ENCODE measurements at regions not wholly inside any gene's neighbourhood (a gene's known extent, or its start where the extent isn't known, plus 50 kb on each side); places are given as distances from the start of the nearest gene placed in this dataset.

- no peak for DNase-seq (ENCODE audit: low read depth in 1 of 2, low spot score in 1 of 2)
These were observed 50.5 kb upstream of the PRDM1 start for GRCh38 chr6:106035655-106036054.

- no peak for DNase-seq (ENCODE audit: low read depth in 1 of 2, low spot score in 1 of 2)
These were observed 52.3 kb upstream of the PRDM1 start for GRCh38 chr6:106033806-106034205.

DNA sequence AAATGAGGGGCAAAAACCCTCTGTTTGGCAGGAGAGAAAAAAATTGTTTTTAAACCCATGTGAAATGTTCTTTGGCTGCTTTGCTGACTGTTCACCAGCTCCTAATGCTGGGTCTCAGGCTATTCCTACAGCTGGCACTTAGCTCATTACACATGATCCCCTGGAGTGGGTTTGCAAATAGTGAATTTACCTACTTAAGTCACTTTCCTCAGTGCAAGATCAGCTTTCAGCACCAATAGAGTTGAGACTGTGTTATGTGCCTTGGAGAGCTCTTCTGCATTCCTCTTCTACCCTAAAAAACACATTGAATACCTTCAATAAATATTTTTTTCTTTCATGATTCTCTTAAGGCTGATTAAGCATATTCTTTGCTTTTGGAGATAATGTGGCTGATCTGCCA is 58.4 kb upstream of the PRDM1 start:
- no peak for DNase-seq (ENCODE audit: low read depth in 1 of 2, low spot score in 1 of 2)

- no peak for DNase-seq (ENCODE audit: low read depth in 1 of 2, low spot score in 1 of 2)
These were observed 59.1 kb upstream of the PRDM1 start for GRCh38 chr6:106026748-106027715.

GRCh38 chr6:106025655-106026054 is 60.5 kb upstream of the PRDM1 start:
- no peak for DNase-seq (ENCODE audit: low read depth in 1 of 2, low spot score in 1 of 2)

GRCh38 chr6:106022801-106023200 is 63.3 kb upstream of the PRDM1 start:
- no peak for DNase-seq (ENCODE audit: low read depth in 1 of 2, low spot score in 1 of 2)

DNA sequence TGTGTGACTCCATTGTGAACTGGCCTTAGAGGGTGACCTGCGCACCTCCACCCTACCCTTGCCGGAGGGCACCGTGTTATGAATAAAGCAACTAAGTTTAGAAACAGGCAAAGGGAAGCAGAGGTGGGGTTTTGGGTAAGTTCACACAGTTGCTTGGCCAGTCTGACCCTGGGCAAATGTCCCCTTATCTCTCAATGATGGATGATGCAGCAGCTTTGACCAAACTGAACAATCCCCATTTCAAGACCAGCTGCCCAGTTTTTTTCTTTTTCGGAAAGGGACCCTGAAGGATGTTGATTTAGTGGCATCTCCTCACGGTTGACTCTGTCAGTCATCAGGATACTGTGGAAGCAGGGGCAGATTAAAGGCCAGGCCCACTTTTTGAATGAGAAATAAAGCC is 68.7 kb upstream of the PRDM1 start:
- DNase-seq (ENCODE audit: low read depth in 1 of 2, low spot score in 1 of 2) = no peak

DNA sequence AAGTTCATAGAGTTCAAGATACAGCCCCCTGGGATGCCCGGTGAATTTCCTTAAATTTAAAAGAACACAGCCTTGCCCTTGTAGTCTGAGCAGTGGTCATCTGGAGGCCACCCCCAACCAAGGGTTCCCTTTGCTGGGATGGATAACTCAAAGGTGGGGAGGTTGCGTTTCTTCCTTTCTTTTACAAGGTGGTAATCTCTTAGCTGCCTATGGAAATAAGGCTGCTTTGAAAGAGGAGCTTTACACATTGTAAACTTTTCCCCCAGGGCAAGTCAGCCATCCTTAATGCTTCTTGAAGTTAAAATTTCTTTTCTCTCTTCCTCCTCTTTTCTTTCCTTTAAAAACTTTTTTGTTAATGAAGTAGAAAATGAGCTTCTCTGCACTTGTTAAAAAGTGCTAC is 71.2 kb upstream of the PRDM1 start:
- no peak for DNase-seq (ENCODE audit: low read depth in 1 of 2, low spot score in 1 of 2)

- no peak for DNase-seq (ENCODE audit: low read depth in 1 of 2, low spot score in 1 of 2)
These were observed 74.7 kb upstream of the PRDM1 start for GRCh38 chr6:106011476-106011875.

DNA sequence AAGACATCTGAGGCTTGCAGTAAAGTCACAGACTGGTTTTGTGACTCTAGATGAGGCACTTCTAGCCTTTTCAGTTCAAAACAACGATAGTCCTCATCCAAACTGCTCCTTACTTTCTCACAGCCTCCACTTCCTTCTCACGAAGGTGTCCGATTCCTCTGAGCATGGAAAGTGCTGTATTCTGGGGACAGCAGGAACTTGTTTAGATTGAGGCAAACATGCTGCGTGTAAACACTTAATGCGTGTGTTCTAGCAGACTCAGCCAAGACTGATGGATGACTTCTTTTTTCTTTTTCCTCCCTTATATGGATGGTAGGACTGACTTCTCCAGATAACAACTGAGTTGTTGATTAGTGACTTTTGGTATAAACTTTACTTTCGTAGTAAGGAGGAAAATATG is 80.2 kb upstream of the PRDM1 start:
- no peak for DNase-seq (ENCODE audit: low read depth in 1 of 2, low spot score in 1 of 2)

DNA sequence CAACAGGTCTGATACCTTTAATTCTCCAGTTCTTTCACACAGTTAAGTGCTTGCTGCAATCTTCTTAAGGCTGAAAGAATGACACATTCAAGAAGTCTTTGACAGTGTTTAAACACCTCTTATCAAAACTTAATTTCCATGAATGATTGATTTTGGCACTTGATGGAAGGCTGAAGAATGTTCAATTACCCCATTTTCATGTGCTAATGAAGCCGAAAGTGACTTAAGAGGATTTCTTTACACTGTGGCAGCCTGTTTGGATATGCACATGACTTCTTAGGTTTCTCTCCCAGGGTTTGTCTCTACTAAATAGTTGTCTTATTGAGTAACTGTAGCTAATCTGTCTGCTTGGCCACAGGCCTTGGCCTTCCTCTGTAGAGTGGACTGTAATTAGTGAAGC is 81.1 kb upstream of the PRDM1 start:
- DNase-seq (ENCODE audit: low read depth in 1 of 2, low spot score in 1 of 2) = no peak

- no peak for DNase-seq (ENCODE audit: low read depth in 1 of 2, low spot score in 1 of 2)
These were observed 82.7 kb upstream of the PRDM1 start for GRCh38 chr6:106003268-106003987.

DNA sequence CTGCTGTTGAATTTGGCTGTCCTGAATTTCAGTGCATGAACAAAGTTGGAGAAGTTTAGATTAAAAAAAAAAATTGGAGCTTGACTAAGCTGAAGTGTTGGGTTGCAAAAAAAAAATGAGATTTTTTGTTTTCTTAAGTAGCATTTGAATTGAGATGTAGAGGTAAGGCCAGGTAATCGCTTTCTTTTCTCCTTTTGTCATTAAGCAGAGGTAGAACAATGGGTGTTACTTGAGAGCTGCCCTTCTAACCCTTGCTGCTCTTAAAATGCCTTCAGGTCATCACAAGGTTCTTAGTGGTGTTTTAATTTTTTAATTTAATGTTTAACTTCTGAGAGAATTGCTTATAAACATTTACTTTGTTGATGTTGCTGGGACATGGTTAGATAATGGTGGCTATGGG is 84.1 kb upstream of the PRDM1 start:
- DNase-seq (ENCODE audit: low read depth in 1 of 2, low spot score in 1 of 2) = no peak

DNA sequence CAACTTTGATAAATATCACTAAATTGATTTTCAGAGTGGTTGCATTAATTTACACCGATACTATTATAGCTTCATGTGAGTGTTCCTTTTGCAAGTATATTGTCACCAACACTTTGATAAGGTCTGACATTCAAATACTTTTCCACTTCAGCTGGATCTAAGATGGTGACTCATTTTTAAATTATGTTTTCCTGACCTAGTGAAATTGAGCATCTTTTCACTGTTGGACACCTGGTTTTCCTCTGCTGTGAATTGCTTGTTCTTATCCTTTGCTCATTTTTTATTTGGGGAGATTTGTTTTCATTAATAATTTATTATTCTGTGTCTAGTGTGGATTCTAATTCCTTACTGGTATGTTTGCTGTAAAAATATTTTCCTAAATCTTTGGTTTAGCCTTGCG is 85.2 kb upstream of the PRDM1 start:
- no peak for DNase-seq (ENCODE audit: low read depth in 1 of 2, low spot score in 1 of 2)

- no peak for DNase-seq (ENCODE audit: low read depth in 1 of 2, low spot score in 1 of 2)
These were observed 88.7 kb upstream of the PRDM1 start for GRCh38 chr6:105997482-105997881.

DNA sequence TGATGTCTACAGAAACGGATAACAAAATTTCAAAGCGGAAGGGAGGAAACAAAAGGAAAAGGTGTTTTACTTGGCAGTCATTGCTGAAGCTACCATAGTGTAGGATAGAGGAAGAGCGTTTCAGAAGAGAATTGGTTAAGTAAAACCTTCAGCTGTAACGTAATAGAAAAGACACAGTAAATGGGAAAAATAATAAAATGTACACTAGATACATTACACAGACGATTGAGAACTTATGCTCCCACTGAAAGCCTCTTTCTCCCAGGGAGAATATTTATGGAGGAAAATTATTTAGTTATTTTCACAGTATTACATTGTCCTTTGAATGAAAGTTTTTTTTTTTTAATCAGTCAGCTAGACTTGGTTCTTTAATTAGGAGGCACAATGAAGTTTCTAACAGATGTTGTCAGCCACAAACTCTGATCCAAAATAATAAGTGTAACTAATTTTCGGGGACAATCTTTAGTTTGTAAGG is 90.7 kb upstream of the PRDM1 start:
- no peak for DNase-seq (ENCODE audit: low read depth in 1 of 2, low spot score in 1 of 2)

- DNase-seq (ENCODE audit: low read depth in 1 of 2, low spot score in 1 of 2) = peak in 1 of 2 donors; percentile 30
These were observed 91.3 kb upstream of the PRDM1 start for GRCh38 chr6:105994591-105995390.

DNA sequence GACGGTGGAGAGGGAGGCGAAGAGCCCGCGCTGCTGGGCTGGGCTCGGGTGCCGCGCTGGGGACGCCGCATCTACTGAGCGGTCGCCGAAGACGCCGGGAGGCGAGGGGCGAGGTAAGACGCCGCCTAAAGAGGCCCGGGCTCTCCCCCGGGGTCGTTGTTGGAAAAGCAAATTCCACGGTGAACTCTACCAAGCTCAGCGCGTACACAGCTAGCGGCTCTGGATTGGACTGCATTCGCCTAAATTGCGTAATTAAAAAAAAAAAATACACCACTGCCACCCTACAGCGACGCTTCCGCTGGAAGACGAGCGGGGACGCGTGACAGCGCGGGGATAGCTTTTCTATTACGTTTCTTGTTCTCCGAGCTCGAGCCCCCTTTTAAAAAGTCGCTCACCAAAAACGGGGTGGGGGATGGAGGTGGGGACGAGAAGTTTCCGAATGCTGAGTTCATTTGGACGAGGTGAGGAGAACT is 92.0 kb upstream of the PRDM1 start:
- DNase-seq (ENCODE audit: low read depth in 1 of 2, low spot score in 1 of 2) = peak in 1 of 2 donors; percentile 32

DNA sequence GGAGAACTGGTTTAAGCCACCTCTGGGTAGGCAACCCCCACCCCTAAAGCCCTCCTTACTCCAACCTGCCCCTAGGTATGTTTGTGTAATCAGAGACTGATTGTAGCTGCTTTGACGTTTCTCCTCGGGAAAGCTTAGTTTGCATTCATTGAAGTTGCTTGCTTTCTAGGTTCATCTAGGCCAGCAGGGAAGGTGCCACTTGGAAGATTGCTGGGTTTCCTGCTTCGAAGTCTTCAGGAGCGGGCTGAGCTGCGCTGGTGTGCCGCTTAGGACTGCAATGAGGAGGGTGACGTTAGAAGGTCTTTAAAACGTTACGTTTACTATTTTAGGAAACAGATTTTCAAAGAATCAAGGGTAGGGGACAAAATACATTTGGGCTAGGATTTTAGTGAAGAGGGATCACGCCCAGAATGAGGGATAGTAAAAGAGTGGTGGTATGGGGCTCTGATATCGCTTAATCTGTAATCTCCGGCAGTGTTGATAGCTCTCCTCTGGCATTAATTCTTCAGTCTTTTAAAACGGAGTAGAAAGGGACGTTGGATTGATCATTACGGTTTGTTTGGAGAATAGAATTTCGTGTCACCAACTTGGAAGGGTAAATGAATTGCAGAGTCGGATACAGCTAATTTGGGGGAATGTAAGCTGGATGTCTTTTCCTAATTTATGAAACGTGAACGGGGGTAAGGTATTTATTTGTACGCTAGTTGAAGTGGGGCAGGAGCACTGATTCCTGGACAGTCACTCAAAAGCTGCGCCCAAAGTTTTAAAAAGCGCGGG is 92.6 kb upstream of the PRDM1 start:
- DNase-seq (ENCODE audit: low read depth in 1 of 2, low spot score in 1 of 2) = no peak

DNA sequence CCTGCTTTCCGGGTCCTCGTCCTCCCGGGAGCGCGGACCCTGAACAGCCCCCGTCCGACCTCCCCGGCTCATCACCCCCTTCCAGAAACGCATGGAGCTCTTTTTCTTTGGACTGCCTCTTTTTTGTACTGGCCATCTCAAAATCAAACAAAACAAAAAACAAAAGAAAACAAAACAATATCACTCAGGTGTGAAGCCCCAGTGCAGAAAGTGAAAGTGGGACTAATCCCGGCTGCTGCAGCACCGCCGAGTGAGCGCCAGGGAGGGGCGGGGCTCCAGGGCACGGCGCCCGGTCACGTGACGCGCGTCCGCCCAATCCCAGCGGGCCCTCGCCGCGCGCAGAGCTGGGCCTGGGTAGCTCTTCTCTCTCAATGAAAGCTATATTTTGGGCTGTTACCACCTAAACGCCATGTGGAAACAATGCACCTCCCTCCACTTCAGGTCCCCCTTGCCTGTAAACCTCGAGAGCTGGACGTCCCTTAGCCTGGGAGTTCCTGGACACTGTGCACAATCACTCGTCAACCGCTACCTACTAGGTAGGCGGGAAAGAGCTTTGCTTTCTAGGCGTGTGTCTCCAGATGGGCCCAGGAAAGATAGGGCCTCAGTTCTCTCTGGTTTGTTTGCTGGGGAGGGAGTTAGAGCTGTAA is 93.7 kb upstream of the PRDM1 start:
- peak; percentile 75 to 79 for DNase-seq (ENCODE audit: low read depth in 1 of 2, low spot score in 1 of 2)

All from activated T-helper 1 cell treated with anti-CD3 and anti-CD28 coated beads, Interleukin-2, amount 50 U/mL, for 16 hours (primary cell).